CD4-positive, CD25-positive, alpha-beta regulatory T cell (primary cell): ENCODE measurements at regions not wholly inside any gene's neighbourhood (a gene's known extent, or its start where the extent isn't known, plus 50 kb on each side); places are given as distances from the start of the nearest gene placed in this dataset.

Experiments used
- ATAC-seq, 2 donors: fragments of 150-1000 bp; cut with Tn5 transposase; one replicate each; pipeline ENCODE4 v1.10.0; 2021; ENCODE audit warnings: low read depth in 2 of 2, moderate number of reproducible peaks in 2 of 2, moderate library complexity in 1 of 2
- DNase-seq, 3 donors: peaks; one replicate each; pipeline versions ENCODE4 v3.0.0 to v3.0.0-alpha.2; 2012 to 2022; ENCODE audit warnings: mixed read lengths in 1 of 3
- H3K27ac ChIP-seq: one replicate; pipeline ENCODE4 v1.7.0; 2013; ENCODE audit warnings: mild to moderate bottlenecking, low read length; ENCODE audit not compliant: insufficient read depth, poor library complexity, severe bottlenecking
- H3K27me3 ChIP-seq: one replicate; pipeline ENCODE4 v1.7.0; 2013; ENCODE audit warnings: low read length; ENCODE audit not compliant: control insufficient read depth, insufficient read depth
- H3K36me3 ChIP-seq: one replicate; pipeline ENCODE4 v1.7.0; 2013; ENCODE audit warnings: mild to moderate bottlenecking, low read length, moderate library complexity; ENCODE audit not compliant: control insufficient read depth, insufficient read depth
- H3K4me1 ChIP-seq: 2 replicates; pipeline ENCODE4 v1.7.0; 2013; ENCODE audit warnings: mild to moderate bottlenecking, low read length; ENCODE audit not compliant: insufficient read depth, control insufficient read depth, poor library complexity, severe bottlenecking
- H3K4me3 ChIP-seq: one replicate; pipeline ENCODE4 v1.7.0; 2013; ENCODE audit warnings: low read depth, mild to moderate bottlenecking, low read length, moderate library complexity
- H3K9me3 ChIP-seq, 2 experiments: 1 replicate in 1 of 2; 2 replicates in 1 of 2; pipeline ENCODE4 v1.7.0; 2013; ENCODE audit warnings: low read length in 2 of 2, mild to moderate bottlenecking in 1 of 2, moderate library complexity in 1 of 2; ENCODE audit not compliant: control insufficient read depth in 2 of 2
- H3K27ac Mint-ChIP-seq, 3 donors: one replicate each; pipeline ENCODE4 v1.8.0; 2020 to 2022; ENCODE audit warnings: mild to moderate bottlenecking in 3 of 3, mixed read lengths in 3 of 3, moderate library complexity in 2 of 3
- H3K27me3 Mint-ChIP-seq: one replicate; pipeline ENCODE4 v1.8.0; 2022; ENCODE audit warnings: mild to moderate bottlenecking, mixed read lengths
- H3K36me3 Mint-ChIP-seq: one replicate; pipeline ENCODE4 v1.8.0; 2020; ENCODE audit warnings: mixed read lengths
- H3K4me1 Mint-ChIP-seq, 4 donors: one replicate each; pipeline ENCODE4 v1.8.0; 2020 to 2022; ENCODE audit warnings: mixed read lengths in 4 of 4, mild to moderate bottlenecking in 1 of 4
- H3K4me3 Mint-ChIP-seq, 4 donors: one replicate each; pipeline ENCODE4 v1.8.0; 2020 to 2022; ENCODE audit warnings: mild to moderate bottlenecking in 4 of 4, mixed read lengths in 4 of 4, moderate library complexity in 3 of 4
- H3K9me3 Mint-ChIP-seq, 7 donors: one replicate each; pipeline ENCODE4 v1.8.0; 2020 to 2022; ENCODE audit warnings: mixed read lengths in 7 of 7, mild to moderate bottlenecking in 3 of 7, moderate library complexity in 2 of 7

DNA sequence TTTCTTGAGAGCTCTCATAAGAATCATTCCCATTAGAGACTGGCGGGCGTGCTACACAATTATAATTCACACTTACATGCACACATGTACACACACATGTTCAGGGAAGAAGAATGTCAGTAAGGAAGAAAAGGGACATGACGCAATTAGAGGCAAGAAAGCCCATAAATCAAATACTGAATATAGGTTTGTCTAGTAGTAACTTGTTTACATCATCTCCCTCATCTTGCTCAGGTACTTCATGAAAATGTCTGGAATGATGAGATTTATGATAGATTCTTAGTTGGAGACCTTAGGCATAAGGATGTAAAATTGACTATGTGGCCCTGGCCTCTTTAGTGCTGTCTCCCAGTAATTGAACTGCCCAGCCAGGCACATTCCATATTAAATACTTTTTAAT, 628.0 kb upstream of the PCDH20 start:
- DNase-seq = no peak
- Mint-ChIP-seq H3K9me3 (peaks cover 2 to 15% (median 4%) of the 10 kb centered on the region in 7 donors), H3K4me1 (no peaks in the 10 kb centered on the region), H3K27me3 (no peaks in the 10 kb centered on the region), H3K4me3 (no peak overlapping the region), H3K36me3 (no peaks in the 10 kb centered on the region), H3K27ac (no peak overlapping the region)
- Histone ChIP-seq H3K9me3 (no peaks in the 10 kb centered on the region), H3K36me3 (no peaks in the 10 kb centered on the region), H3K4me1 (no peaks in the 10 kb centered on the region), H3K27me3 (no peaks in the 10 kb centered on the region), H3K27ac (no peak overlapping the region), H3K4me3 (no peak overlapping the region)
- ATAC-seq = no peak

DNA sequence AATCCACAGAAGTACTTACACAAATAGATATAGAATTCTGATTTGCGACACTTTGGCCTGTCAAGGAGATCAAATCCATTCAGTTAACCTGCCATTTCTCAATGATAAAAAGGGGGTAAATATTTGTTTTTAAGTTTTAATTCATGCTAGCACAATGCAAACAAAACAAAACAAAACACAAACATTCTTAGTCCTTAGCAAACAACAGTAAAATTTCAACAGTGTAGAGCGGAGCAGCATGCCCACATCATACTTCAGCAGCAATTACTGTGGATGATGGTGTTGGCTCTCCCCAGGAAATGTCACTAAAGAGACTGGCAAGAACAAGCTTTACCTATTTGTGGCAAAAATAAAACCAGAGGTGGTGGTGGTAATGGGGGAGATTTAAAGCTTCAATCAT, 625.2 kb upstream of the PCDH20 start:
- Histone ChIP-seq H3K4me1 (no peaks in the 10 kb centered on the region), H3K4me3 (no peak overlapping the region), H3K9me3 (no peaks in the 10 kb centered on the region), H3K36me3 (no peaks in the 10 kb centered on the region), H3K27ac (no peak overlapping the region), H3K27me3 (no peaks in the 10 kb centered on the region)
- H3K4me3 Mint-ChIP-seq = no peak overlapping the region
- ATAC-seq (no peak), DNase-seq (no peak)
- H3K9me3 Mint-ChIP-seq = peaks cover 3 to 24% (median 4%) of the 10 kb centered on the region in 7 donors
- H3K27ac Mint-ChIP-seq = no peak overlapping the region
- no peaks in the 10 kb centered on the region for H3K27me3 Mint-ChIP-seq
- H3K4me1 Mint-ChIP-seq = no peaks in the 10 kb centered on the region
- no peaks in the 10 kb centered on the region for H3K36me3 Mint-ChIP-seq

DNA sequence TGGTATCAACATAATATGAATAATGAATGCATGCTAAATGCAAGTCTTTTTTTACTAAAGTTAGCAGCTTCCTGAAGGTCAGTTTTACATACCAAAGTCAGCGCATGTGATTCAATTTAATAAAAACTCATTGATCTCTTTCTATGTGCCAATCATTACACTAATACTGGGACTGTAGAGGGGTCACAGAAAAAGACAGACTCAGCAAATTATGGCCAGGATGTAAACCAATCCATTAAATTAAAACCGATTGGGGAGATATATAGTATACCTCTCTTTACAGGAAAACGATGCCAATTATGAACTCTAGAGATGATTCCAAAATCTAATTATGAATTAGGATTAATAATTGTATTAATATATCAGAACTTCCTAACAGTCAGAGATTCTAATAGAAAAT, 624.4 kb upstream of the PCDH20 start:
- DNase-seq (no peak), ATAC-seq (no peak)
- no peak overlapping the region for H3K4me3 ChIP-seq
- H3K9me3 Mint-ChIP-seq = peaks cover 2 to 24% (median 4%) of the 10 kb centered on the region in 7 donors
- no peaks in the 10 kb centered on the region for H3K36me3 Mint-ChIP-seq
- no peaks in the 10 kb centered on the region for H3K9me3 ChIP-seq
- no peaks in the 10 kb centered on the region for H3K4me1 Mint-ChIP-seq
- H3K27ac Mint-ChIP-seq = no peak overlapping the region
- H3K4me3 Mint-ChIP-seq = no peak overlapping the region
- H3K27me3 Mint-ChIP-seq = no peaks in the 10 kb centered on the region
- H3K27me3 ChIP-seq = no peaks in the 10 kb centered on the region
- H3K36me3 ChIP-seq = no peaks in the 10 kb centered on the region
- H3K4me1 ChIP-seq = no peaks in the 10 kb centered on the region
- H3K27ac ChIP-seq = no peak overlapping the region

DNA sequence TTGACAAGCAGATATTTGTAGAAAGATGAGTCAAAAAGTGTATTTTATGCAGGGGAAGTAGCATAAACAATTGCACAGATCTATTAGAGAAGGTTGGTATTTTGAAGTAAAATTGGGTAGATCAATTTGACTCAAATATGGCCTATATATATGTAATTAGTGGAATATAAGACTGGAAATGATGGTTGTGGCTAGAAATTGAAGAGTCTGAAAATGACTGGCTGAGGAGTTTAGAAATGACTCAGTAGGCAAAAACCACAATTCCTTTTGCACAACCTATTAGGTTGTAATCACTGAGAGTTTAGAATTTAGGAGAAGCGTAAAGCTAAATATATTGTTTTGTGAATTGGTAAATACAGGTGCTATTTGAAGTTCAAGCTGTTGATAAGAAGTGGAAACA, 622.6 kb upstream of the PCDH20 start:
- no peaks in the 10 kb centered on the region for H3K36me3 Mint-ChIP-seq
- ATAC-seq (no peak), DNase-seq (no peak)
- no peaks in the 10 kb centered on the region for H3K27me3 Mint-ChIP-seq
- Histone ChIP-seq H3K27me3 (no peaks in the 10 kb centered on the region), H3K9me3 (no peaks in the 10 kb centered on the region), H3K36me3 (no peaks in the 10 kb centered on the region), H3K4me1 (no peaks in the 10 kb centered on the region), H3K27ac (no peak overlapping the region), H3K4me3 (no peak overlapping the region)
- no peak overlapping the region for H3K4me3 Mint-ChIP-seq
- H3K9me3 Mint-ChIP-seq = peaks cover 0 to 20% (median 7%) of the 10 kb centered on the region in 7 donors
- no peaks in the 10 kb centered on the region for H3K4me1 Mint-ChIP-seq
- H3K27ac Mint-ChIP-seq = no peak overlapping the region

DNA sequence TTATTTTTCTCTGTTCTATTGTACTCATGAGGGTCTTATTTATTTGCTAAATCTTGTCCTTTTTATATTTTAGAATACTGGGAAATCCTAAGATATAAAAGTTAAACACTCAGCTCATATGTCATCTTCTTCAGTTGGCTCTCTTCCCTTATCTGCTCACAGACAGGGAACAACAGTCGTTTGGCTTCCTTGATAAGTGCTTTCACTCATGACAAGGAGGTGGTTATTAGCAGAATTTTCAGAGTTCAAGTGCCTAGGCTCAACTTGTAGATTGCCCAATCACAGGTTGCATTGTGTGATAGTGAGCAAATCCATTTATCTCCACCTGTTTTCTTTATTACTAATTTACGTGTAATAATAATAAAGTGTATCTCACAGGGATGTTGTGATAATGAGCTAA, 620.3 kb upstream of the PCDH20 start:
- ATAC-seq (no peak), DNase-seq (no peak)
- Mint-ChIP-seq H3K9me3 (peaks cover 0 to 23% (median 7%) of the 10 kb centered on the region in 7 donors), H3K4me1 (no peaks in the 10 kb centered on the region), H3K36me3 (no peaks in the 10 kb centered on the region), H3K4me3 (no peak overlapping the region), H3K27me3 (no peaks in the 10 kb centered on the region), H3K27ac (no peak overlapping the region)
- no peak overlapping the region for H3K4me3 ChIP-seq
- no peak overlapping the region for H3K27ac ChIP-seq
- H3K9me3 ChIP-seq = no peaks in the 10 kb centered on the region
- no peaks in the 10 kb centered on the region for H3K36me3 ChIP-seq
- H3K4me1 ChIP-seq = no peaks in the 10 kb centered on the region
- no peaks in the 10 kb centered on the region for H3K27me3 ChIP-seq

DNA sequence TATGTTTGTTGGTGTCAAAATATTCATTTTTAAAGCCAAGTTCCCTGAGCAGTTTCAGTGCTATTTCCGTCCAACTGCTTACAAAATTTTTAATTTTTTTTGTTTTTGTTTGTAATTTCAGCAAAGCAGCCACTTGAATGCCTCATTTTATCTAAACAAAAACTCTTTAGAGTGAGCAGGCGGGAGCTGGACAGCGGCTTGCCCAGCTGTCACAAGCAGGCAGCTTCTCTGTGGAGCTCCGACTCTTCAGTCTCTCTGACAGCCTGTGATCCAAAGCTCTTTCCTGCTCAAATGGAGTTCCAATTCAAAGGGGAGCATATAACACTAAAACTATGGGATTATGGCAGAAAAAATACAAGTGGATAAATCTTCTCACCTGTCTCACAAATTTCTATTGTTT, 618.3 kb upstream of the PCDH20 start:
- Histone ChIP-seq H3K27ac (no peak overlapping the region), H3K4me1 (no peaks in the 10 kb centered on the region), H3K36me3 (no peaks in the 10 kb centered on the region), H3K9me3 (no peaks in the 10 kb centered on the region), H3K27me3 (no peaks in the 10 kb centered on the region), H3K4me3 (no peak overlapping the region)
- Mint-ChIP-seq H3K27me3 (no peaks in the 10 kb centered on the region), H3K36me3 (no peaks in the 10 kb centered on the region), H3K27ac (no peak overlapping the region), H3K4me3 (no peak overlapping the region), H3K9me3 (peaks cover 0 to 18% (median 7%) of the 10 kb centered on the region in 7 donors), H3K4me1 (no peaks in the 10 kb centered on the region)
- DNase-seq (no peak), ATAC-seq (no peak)

DNA sequence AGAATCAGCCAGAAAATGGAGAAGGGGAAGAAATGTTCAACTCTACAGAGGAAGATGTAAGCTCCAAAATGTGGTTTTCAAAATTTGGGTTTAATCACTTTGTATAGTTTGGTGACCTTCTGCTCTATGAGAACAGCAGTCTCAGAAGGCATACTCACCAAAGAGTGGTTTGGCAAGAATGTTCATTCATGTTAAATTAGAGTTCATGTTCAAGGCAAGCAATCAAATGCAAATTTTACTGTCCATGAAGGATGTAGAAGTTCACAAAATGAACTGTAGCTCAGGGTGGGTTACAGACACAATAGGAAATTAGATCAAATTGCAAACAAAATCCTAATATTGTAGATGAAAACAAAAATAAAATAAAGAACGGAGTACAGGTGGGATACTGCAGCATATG, 606.7 kb upstream of the PCDH20 start:
- H3K36me3 ChIP-seq = no peaks in the 10 kb centered on the region
- H3K4me3 Mint-ChIP-seq = no peak overlapping the region
- no peak overlapping the region for H3K4me3 ChIP-seq
- no peak overlapping the region for H3K27ac ChIP-seq
- H3K9me3 Mint-ChIP-seq = peaks cover 0 to 10% (median 6%) of the 10 kb centered on the region in 7 donors
- H3K4me1 ChIP-seq = no peaks in the 10 kb centered on the region
- H3K27me3 ChIP-seq = no peaks in the 10 kb centered on the region
- ATAC-seq (no peak), DNase-seq (no peak)
- H3K9me3 ChIP-seq = no peaks in the 10 kb centered on the region
- H3K27me3 Mint-ChIP-seq = no peaks in the 10 kb centered on the region
- no peaks in the 10 kb centered on the region for H3K4me1 Mint-ChIP-seq
- H3K27ac Mint-ChIP-seq = no peak overlapping the region
- no peaks in the 10 kb centered on the region for H3K36me3 Mint-ChIP-seq

DNA sequence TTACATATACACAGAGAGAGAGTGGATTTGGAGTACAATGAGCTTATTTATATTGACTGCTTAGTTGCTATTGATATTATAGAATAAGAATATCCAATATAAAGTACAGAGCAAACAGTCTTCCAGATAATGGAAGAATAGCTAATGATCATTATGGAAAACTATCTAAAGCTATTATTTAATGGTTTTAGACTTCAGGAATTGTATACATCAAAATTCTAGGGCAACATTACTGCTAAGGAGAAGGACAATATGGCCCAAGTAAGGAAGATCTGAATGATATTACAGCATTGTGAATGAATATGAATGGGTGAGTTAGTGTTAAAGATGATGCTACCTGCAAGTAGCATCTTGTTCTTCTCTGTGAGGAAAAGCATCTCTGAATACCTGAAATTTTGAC, 604.2 kb upstream of the PCDH20 start:
- no peak overlapping the region for H3K4me3 Mint-ChIP-seq
- H3K4me1 Mint-ChIP-seq = no peaks in the 10 kb centered on the region
- no peaks in the 10 kb centered on the region for H3K36me3 Mint-ChIP-seq
- ATAC-seq (no peak), DNase-seq (no peak)
- Histone ChIP-seq H3K4me1 (no peaks in the 10 kb centered on the region), H3K9me3 (no peaks in the 10 kb centered on the region), H3K4me3 (no peak overlapping the region), H3K27ac (no peak overlapping the region), H3K36me3 (no peaks in the 10 kb centered on the region), H3K27me3 (no peaks in the 10 kb centered on the region)
- peaks cover 0 to 5% (median 3%) of the 10 kb centered on the region in 7 donors for H3K9me3 Mint-ChIP-seq
- H3K27ac Mint-ChIP-seq = no peak overlapping the region
- no peaks in the 10 kb centered on the region for H3K27me3 Mint-ChIP-seq
